ENCODE measurements at regions not wholly inside any gene's neighbourhood (a gene's known extent, or its start where the extent isn't known, plus 50 kb on each side); places are given as distances from the start of the nearest gene placed in this dataset.

DNA sequence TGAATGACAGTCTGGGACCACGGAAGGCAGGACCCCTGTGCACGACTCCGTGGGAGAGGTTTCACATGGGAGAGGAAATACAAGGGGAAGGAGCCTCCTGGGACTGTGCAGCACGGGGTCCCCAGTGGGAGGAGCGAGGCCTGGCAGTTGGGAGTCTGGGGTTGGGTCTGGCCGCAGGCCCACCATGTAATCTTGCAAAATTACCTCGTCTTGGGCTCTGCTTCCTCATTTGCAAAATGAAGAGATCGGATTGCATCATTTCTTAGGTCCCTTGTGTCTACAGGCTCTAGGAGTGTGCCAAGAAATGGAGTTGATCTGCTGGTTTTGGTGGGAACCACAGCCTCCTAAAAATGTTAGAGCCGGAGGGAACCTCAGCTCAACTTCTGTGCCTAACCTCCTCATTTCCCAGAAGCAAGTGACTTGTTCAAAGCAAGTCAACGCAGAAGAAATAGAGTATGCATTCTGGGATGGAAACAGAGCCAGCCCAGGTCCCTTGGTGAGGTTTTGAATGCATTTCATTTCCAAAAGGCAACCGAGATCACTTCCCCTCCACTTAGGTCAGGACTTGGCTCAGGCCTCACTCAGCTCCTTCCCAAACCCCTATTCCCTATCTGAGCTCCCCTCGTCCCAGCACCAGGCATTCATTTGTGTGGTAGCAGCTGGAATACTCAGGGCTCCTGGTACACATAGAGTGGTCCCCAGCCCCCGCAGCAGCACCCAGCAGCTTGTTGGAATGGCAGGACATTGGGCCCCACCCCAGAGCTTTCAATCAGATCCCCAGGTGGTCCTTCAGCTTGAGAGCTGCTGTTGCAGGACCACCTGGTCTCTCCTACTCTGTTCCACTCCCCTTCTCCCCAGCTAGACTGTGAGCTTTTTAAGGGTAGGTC is 267.7 kb downstream of the XXYLT1 start (continued):
- TF ChIP-seq ZNF462 (CRISPR knock-in tag; IDR thresholded peaks at IDR 0.05) (no peak), STAT1 (IDR thresholded peaks at IDR 0.05; ENCODE audit: unreplicated experiment) (no peak), CREB1 (CRISPR knock-in tag; IDR thresholded peaks at IDR 0.05; ENCODE audit: low read depth) (no peak), EZH2phosphoT487 (IDR thresholded peaks at IDR 0.05; ENCODE audit: unreplicated experiment) (no peak), NANOG (IDR thresholded peaks at IDR 0.05; ENCODE audit: borderline replicate concordance) (no peak), EZH2 (IDR thresholded peaks at IDR 0.05; ENCODE audit: low read depth, unreplicated experiment) (no peak), JUNB (IDR thresholded peaks at IDR 0.05; ENCODE audit: unreplicated experiment) (no peak), ZNF114 (CRISPR knock-in tag; IDR thresholded peaks at IDR 0.05) (no peak), POLR2AphosphoS5 (IDR thresholded peaks at IDR 0.05; ENCODE audit: low read depth) (no peak)
- TF ChIP-seq, protein P1, sequence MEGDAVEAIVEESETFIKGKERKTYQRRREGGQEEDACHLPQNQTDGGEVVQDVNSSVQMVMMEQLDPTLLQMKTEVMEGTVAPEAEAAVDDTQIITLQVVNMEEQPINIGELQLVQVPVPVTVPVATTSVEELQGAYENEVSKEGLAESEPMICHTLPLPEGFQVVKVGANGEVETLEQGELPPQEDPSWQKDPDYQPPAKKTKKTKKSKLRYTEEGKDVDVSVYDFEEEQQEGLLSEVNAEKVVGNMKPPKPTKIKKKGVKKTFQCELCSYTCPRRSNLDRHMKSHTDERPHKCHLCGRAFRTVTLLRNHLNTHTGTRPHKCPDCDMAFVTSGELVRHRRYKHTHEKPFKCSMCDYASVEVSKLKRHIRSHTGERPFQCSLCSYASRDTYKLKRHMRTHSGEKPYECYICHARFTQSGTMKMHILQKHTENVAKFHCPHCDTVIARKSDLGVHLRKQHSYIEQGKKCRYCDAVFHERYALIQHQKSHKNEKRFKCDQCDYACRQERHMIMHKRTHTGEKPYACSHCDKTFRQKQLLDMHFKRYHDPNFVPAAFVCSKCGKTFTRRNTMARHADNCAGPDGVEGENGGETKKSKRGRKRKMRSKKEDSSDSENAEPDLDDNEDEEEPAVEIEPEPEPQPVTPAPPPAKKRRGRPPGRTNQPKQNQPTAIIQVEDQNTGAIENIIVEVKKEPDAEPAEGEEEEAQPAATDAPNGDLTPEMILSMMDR (conservative IDR thresholded peaks at IDR 0.05; ENCODE audit: low read depth in 2 of 2): no peak

Measured in GM23338 (cell line).